ENCODE measurements at regions not wholly inside any gene's neighbourhood (a gene's known extent, or its start where the extent isn't known, plus 50 kb on each side); places are given as distances from the start of the nearest gene placed in this dataset.

- no peaks in the 10 kb centered on the region for H3K36me3 ChIP-seq
- no peaks in the 10 kb centered on the region for H3K4me1 ChIP-seq
- intact Hi-C loops (cut with DNase I) = no loop called here
- DNase-seq (ENCODE audit: extremely low spot score) = no peak
- H3K27ac ChIP-seq (replicated peaks in 1 of 4) = no peak overlapping the region
- TF ChIP-seq POLR2A (IDR thresholded peaks at IDR 0.05; ENCODE audit: low read depth) (no peak), CTCF (IDR thresholded peaks at IDR 0.05) (no peak), POLR2AphosphoS5 (IDR thresholded peaks at IDR 0.05) (no peak), EP300 (IDR thresholded peaks at IDR 0.05) (no peak)
- H3K9me3 ChIP-seq = no peaks in the 10 kb centered on the region
- no peaks in the 10 kb centered on the region for H3K27me3 ChIP-seq
- H3K4me3 ChIP-seq = no peak overlapping the region
- 50% methylated on average over 2 of the region's 2 CpGs for WGBS
Observed at GRCh38 chr13:79834876-79835275, 353.9 kb downstream of the NDFIP2 start.

GRCh38 chr13:79833991-79834390 is 353.0 kb downstream of the NDFIP2 start:
- H3K4me1 ChIP-seq = no peaks in the 10 kb centered on the region
- intact Hi-C loops (cut with DNase I) = no loop called here
- 53% methylated on average over 1 of the region's 1 CpG for WGBS

GRCh38 chr13:79831556-79831955 is 350.6 kb downstream of the NDFIP2 start:
- no peaks in the 10 kb centered on the region for H3K4me1 ChIP-seq
- intact Hi-C loops (cut with DNase I) = no loop called here
- WGBS = 86% methylated on average over 3 of the region's 3 CpGs

More at GRCh38 chr13:79833991-79834390, 353.0 kb downstream of the NDFIP2 start:
- H3K9me3 ChIP-seq = no peaks in the 10 kb centered on the region
- H3K36me3 ChIP-seq = no peaks in the 10 kb centered on the region
- H3K4me3 ChIP-seq = no peak overlapping the region
- H3K27ac ChIP-seq (replicated peaks in 1 of 4) = no peak overlapping the region
- no peak for DNase-seq (ENCODE audit: extremely low spot score)
- TF ChIP-seq POLR2A (IDR thresholded peaks at IDR 0.05; ENCODE audit: low read depth) = no peak
- no peak for TF ChIP-seq CTCF (IDR thresholded peaks at IDR 0.05)
- TF ChIP-seq POLR2AphosphoS5 (IDR thresholded peaks at IDR 0.05) = no peak
- no peak for TF ChIP-seq EP300 (IDR thresholded peaks at IDR 0.05)
- no peaks in the 10 kb centered on the region for H3K27me3 ChIP-seq

GRCh38 chr13:79830945-79831344 is 350.0 kb downstream of the NDFIP2 start:
- Histone ChIP-seq H3K9me3 (no peaks in the 10 kb centered on the region), H3K4me1 (no peaks in the 10 kb centered on the region), H3K4me3 (no peak overlapping the region), H3K36me3 (no peaks in the 10 kb centered on the region), H3K27me3 (no peaks in the 10 kb centered on the region), H3K27ac (replicated peaks in 1 of 4) (no peak overlapping the region)
- no peak for DNase-seq (ENCODE audit: extremely low spot score)
- intact Hi-C loops (cut with DNase I) = no loop called here
- TF ChIP-seq CTCF (IDR thresholded peaks at IDR 0.05) (no peak), POLR2AphosphoS5 (IDR thresholded peaks at IDR 0.05) (no peak), POLR2A (IDR thresholded peaks at IDR 0.05; ENCODE audit: low read depth) (no peak), EP300 (IDR thresholded peaks at IDR 0.05) (no peak)
- 95% methylated on average over 3 of the region's 3 CpGs for WGBS

More at GRCh38 chr13:79831556-79831955, 350.6 kb downstream of the NDFIP2 start:
- no peak for TF ChIP-seq POLR2A (IDR thresholded peaks at IDR 0.05; ENCODE audit: low read depth)
- no peak for TF ChIP-seq POLR2AphosphoS5 (IDR thresholded peaks at IDR 0.05)
- no peak for TF ChIP-seq EP300 (IDR thresholded peaks at IDR 0.05)
- TF ChIP-seq CTCF (IDR thresholded peaks at IDR 0.05) = no peak
- Histone ChIP-seq H3K36me3 (no peaks in the 10 kb centered on the region), H3K9me3 (no peaks in the 10 kb centered on the region), H3K27me3 (no peaks in the 10 kb centered on the region), H3K27ac (replicated peaks in 1 of 4) (no peak overlapping the region), H3K4me3 (no peak overlapping the region)
- DNase-seq (ENCODE audit: extremely low spot score) = no peak

- 79% methylated on average over 2 of the region's 2 CpGs for WGBS
- H3K9me3 ChIP-seq = no peaks in the 10 kb centered on the region
Observed at GRCh38 chr13:79830426-79830825, 349.5 kb downstream of the NDFIP2 start.

More at GRCh38 chr13:79830426-79830825, 349.5 kb downstream of the NDFIP2 start:
- H3K27me3 ChIP-seq = no peaks in the 10 kb centered on the region
- DNase-seq (ENCODE audit: extremely low spot score) = no peak
- no peak overlapping the region for H3K4me3 ChIP-seq
- TF ChIP-seq EP300 (IDR thresholded peaks at IDR 0.05) = no peak
- TF ChIP-seq CTCF (IDR thresholded peaks at IDR 0.05) = no peak
- no peak for TF ChIP-seq POLR2AphosphoS5 (IDR thresholded peaks at IDR 0.05)
- no peak for TF ChIP-seq POLR2A (IDR thresholded peaks at IDR 0.05; ENCODE audit: low read depth)
- no peaks in the 10 kb centered on the region for H3K4me1 ChIP-seq
- intact Hi-C loops (cut with DNase I) = no loop called here
- H3K36me3 ChIP-seq = no peaks in the 10 kb centered on the region
- no peak overlapping the region for H3K27ac ChIP-seq (replicated peaks in 1 of 4)

All from esophagus muscularis mucosa (tissue), 4 donors.